HCT116 (cell line): ENCODE measurements at regions not wholly inside any gene's neighbourhood (a gene's known extent, or its start where the extent isn't known, plus 50 kb on each side); places are given as distances from the start of the nearest gene placed in this dataset.

Source experiments
- EGR1 ChIP-seq: IDR thresholded peaks from 2 replicates; pipeline ENCODE4 v1.6.1; 2012; ENCODE audit warnings: low read depth
- EZH2 ChIP-seq: fragments of 200-600 bp; sonication (generic); IDR thresholded peaks from 2 replicates; pipeline ENCODE4 v1.6.1; 2017; ENCODE audit warnings: antibody characterized with exemption, mixed run types
- EZH2phosphoT487 ChIP-seq: fragments of 200-600 bp; IDR thresholded peaks from 2 replicates; pipeline ENCODE4 v1.6.1; 2018; ENCODE audit warnings: antibody characterized with exemption, borderline replicate concordance
- POLR2A ChIP-seq: IDR thresholded peaks from 2 replicates; pipeline ENCODE4 v1.7.0; 2011; ENCODE audit warnings: borderline replicate concordance; ENCODE audit not compliant: insufficient read depth, insufficient read length; ENCODE audit errors: extremely low read depth
- SIN3A ChIP-seq: IDR thresholded peaks from 2 replicates; pipeline ENCODE4 v1.6.1; 2012; ENCODE audit warnings: low read depth
- YY1 ChIP-seq: IDR thresholded peaks from 2 replicates; pipeline ENCODE4 v1.6.1; 2011; ENCODE audit warnings: low read length, low read depth, moderate library complexity, mild to moderate bottlenecking; ENCODE audit not compliant: insufficient replicate concordance; ENCODE audit errors: extremely low read depth
- ZNF274 ChIP-seq: fragments of 200-500 bp; sonication (Bioruptor generic); IDR thresholded peaks from 2 replicates; pipeline ENCODE4 v1.6.1; 2014; ENCODE audit warnings: mild to moderate bottlenecking, low read depth, low read length, inconsistent platforms
- TF ChIP-seq, protein P1 (sequence below): IDR thresholded peaks from 2 replicates; pipeline ENCODE4 v1.6.1; 2012; ENCODE audit warnings: low read depth
- TF ChIP-seq, protein P2 (sequence below), 3 experiments: fragments of 200-600 bp in 1 of 3; sonication (generic) in 1 of 3; IDR thresholded peaks in 2 of 3; conservative IDR thresholded peaks in 1 of 3; 2 replicates each; pipeline ENCODE4 v1.5.1; 2012 to 2017; ENCODE audit warnings: low read depth in 2 of 3, low read length in 2 of 3, antibody characterized with exemption in 1 of 3, borderline replicate concordance in 1 of 3, control low read depth in 1 of 3, mild to moderate bottlenecking in 1 of 3, mixed read lengths in 1 of 3, mixed run types in 1 of 3, moderate library complexity in 1 of 3; ENCODE audit not compliant: insufficient read depth in 1 of 3
- TF ChIP-seq, protein P3 (sequence below): IDR thresholded peaks from 2 replicates; pipeline ENCODE4 v1.6.1; 2011; ENCODE audit warnings: mild to moderate bottlenecking, low read length, moderate library complexity; ENCODE audit not compliant: insufficient replicate concordance; ENCODE audit errors: extremely low read depth

DNA sequence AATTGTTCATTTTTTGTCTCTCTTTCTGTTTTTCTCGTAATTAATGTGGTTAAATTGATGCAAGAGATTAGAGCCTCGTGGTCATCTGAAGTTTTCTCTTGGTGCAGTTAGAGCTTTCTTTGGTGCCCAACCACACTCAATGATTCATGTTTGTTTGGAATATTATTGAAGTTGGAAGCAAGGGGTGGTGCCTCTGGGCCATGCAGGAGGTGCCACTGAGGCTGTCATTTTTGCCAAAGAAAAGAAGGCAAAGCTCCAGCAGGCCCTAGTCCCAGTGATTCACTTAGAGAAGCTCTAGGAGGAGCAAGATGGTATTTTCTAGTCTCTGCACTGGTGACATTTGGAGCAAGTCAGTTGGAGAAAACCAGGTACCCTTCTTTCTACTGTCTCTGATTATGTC lies 144.5 kb upstream of the RALGAPA2 start:
- no peak for TF ChIP-seq EZH2
- TF ChIP-seq YY1 = no peak
- TF ChIP-seq, protein P1, sequence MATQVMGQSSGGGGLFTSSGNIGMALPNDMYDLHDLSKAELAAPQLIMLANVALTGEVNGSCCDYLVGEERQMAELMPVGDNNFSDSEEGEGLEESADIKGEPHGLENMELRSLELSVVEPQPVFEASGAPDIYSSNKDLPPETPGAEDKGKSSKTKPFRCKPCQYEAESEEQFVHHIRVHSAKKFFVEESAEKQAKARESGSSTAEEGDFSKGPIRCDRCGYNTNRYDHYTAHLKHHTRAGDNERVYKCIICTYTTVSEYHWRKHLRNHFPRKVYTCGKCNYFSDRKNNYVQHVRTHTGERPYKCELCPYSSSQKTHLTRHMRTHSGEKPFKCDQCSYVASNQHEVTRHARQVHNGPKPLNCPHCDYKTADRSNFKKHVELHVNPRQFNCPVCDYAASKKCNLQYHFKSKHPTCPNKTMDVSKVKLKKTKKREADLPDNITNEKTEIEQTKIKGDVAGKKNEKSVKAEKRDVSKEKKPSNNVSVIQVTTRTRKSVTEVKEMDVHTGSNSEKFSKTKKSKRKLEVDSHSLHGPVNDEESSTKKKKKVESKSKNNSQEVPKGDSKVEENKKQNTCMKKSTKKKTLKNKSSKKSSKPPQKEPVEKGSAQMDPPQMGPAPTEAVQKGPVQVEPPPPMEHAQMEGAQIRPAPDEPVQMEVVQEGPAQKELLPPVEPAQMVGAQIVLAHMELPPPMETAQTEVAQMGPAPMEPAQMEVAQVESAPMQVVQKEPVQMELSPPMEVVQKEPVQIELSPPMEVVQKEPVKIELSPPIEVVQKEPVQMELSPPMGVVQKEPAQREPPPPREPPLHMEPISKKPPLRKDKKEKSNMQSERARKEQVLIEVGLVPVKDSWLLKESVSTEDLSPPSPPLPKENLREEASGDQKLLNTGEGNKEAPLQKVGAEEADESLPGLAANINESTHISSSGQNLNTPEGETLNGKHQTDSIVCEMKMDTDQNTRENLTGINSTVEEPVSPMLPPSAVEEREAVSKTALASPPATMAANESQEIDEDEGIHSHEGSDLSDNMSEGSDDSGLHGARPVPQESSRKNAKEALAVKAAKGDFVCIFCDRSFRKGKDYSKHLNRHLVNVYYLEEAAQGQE = no peak
- TF ChIP-seq, protein P2, sequence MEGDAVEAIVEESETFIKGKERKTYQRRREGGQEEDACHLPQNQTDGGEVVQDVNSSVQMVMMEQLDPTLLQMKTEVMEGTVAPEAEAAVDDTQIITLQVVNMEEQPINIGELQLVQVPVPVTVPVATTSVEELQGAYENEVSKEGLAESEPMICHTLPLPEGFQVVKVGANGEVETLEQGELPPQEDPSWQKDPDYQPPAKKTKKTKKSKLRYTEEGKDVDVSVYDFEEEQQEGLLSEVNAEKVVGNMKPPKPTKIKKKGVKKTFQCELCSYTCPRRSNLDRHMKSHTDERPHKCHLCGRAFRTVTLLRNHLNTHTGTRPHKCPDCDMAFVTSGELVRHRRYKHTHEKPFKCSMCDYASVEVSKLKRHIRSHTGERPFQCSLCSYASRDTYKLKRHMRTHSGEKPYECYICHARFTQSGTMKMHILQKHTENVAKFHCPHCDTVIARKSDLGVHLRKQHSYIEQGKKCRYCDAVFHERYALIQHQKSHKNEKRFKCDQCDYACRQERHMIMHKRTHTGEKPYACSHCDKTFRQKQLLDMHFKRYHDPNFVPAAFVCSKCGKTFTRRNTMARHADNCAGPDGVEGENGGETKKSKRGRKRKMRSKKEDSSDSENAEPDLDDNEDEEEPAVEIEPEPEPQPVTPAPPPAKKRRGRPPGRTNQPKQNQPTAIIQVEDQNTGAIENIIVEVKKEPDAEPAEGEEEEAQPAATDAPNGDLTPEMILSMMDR (IDR thresholded peaks at IDR 0.05 in 2 of 3, conservative IDR thresholded peaks at IDR 0.05 in 1 of 3; ENCODE audit: borderline replicate concordance in 1 of 3, insufficient read depth in 1 of 3, low read depth in 2 of 3, low read length in 2 of 3) = no peak
- no peak for TF ChIP-seq EGR1
- TF ChIP-seq, protein P3, sequence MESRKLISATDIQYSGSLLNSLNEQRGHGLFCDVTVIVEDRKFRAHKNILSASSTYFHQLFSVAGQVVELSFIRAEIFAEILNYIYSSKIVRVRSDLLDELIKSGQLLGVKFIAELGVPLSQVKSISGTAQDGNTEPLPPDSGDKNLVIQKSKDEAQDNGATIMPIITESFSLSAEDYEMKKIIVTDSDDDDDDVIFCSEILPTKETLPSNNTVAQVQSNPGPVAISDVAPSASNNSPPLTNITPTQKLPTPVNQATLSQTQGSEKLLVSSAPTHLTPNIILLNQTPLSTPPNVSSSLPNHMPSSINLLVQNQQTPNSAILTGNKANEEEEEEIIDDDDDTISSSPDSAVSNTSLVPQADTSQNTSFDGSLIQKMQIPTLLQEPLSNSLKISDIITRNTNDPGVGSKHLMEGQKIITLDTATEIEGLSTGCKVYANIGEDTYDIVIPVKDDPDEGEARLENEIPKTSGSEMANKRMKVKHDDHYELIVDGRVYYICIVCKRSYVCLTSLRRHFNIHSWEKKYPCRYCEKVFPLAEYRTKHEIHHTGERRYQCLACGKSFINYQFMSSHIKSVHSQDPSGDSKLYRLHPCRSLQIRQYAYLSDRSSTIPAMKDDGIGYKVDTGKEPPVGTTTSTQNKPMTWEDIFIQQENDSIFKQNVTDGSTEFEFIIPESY = no peak
- TF ChIP-seq POLR2A = no peak
- no peak for TF ChIP-seq ZNF274
- no peak for TF ChIP-seq SIN3A
- TF ChIP-seq EZH2phosphoT487 = no peak
